Amygdala (tissue), 56 donors: ENCODE measurements at regions not wholly inside any gene's neighbourhood (a gene's known extent, or its start where the extent isn't known, plus 50 kb on each side); places are given as distances from the start of the nearest gene placed in this dataset.
"Not testable (repeated sequence)": the region's sequence is repeated elsewhere in the genome, so short reads cannot be mapped to it uniquely, and the experiment has no call there.

ENCODE experiments used
- DNase-seq, 56 donors: peaks; one replicate each; lab custom pipeline; 2025; lab: John Stamatoyannopoulos, UW

GRCh38 chr2:59868981-59869380 lies 684.5 kb downstream of the BCL11A start:
- no peak for DNase-seq

GRCh38 chr2:59866436-59866835 lies 687.0 kb downstream of the BCL11A start:
- no peak for DNase-seq

GRCh38 chr2:59858540-59858939 lies 694.9 kb downstream of the BCL11A start:
- DNase-seq = no peak

- no peak for DNase-seq
Observed at GRCh38 chr2:59857109-59857508, 696.3 kb downstream of the BCL11A start.

- no peak for DNase-seq
Observed at GRCh38 chr2:59856391-59856790, 697.1 kb downstream of the BCL11A start.

- DNase-seq = no peak
Observed at GRCh38 chr2:59853032-59853431, 700.4 kb downstream of the BCL11A start.

- no peak for DNase-seq
Observed at GRCh38 chr2:59851836-59852475, 701.5 kb downstream of the BCL11A start.

GRCh38 chr2:59850554-59850953 lies 702.9 kb downstream of the BCL11A start:
- no peak for DNase-seq

- no peak for DNase-seq
Observed at GRCh38 chr2:59833941-59834340, 719.5 kb downstream of the BCL11A start.

GRCh38 chr2:59830601-59831000 lies 722.9 kb downstream of the BCL11A start:
- DNase-seq = no peak

- no peak for DNase-seq
Observed at GRCh38 chr2:59827677-59828076, 725.8 kb downstream of the BCL11A start.

GRCh38 chr2:59826177-59826576 lies 727.3 kb downstream of the BCL11A start:
- no peak for DNase-seq

- DNase-seq = no peak
Observed at GRCh38 chr2:59824314-59824713, 729.1 kb downstream of the BCL11A start.

GRCh38 chr2:59816075-59816474 lies 737.4 kb downstream of the BCL11A start:
- no peak for DNase-seq

- DNase-seq = not testable (repeated sequence)
Observed at GRCh38 chr2:59810283-59810682, 743.2 kb downstream of the BCL11A start.

GRCh38 chr2:59806486-59806885 lies 747.0 kb downstream of the BCL11A start:
- DNase-seq = no peak

- DNase-seq = no peak
Observed at GRCh38 chr2:59804732-59805131, 748.7 kb downstream of the BCL11A start.

GRCh38 chr2:59803586-59803985 lies 749.9 kb downstream of the BCL11A start:
- DNase-seq = no peak

GRCh38 chr2:59798687-59799232 lies 754.7 kb downstream of the BCL11A start:
- DNase-seq = no peak

- DNase-seq = no peak
Observed at GRCh38 chr2:59791004-59791618, 762.3 kb downstream of the BCL11A start.

- DNase-seq = no peak
Observed at GRCh38 chr2:59790186-59791003, 763.1 kb downstream of the BCL11A start.
